ENCODE measurements at regions not wholly inside any gene's neighbourhood (a gene's known extent, or its start where the extent isn't known, plus 50 kb on each side); places are given as distances from the start of the nearest gene placed in this dataset.

DNA sequence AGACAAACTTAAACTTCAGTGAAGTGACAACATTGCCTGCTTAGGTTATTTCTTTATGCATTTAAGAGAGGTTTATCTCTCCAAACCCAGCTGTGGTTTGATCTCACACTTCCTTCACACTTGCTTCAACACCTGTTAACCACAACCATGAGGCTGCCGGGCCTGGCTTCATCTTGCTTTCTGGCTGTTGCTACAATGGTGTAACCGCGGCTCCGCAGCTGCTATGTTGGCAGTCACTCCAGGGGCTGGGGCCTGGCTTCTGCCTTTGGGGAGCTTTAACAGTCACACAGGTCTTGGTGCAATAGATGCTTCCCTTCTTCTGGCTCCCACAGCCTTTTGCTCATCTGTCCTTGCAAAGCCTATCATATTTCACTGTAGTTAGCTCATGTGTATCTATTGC lies 72.9 kb upstream of the MNS1 start:
- H3K4me3 ChIP-seq (replicated peaks in 1 of 4; ENCODE audit: control extremely low read depth in 1 of 4, insufficient read depth in 1 of 4, low read depth in 3 of 4, low read length in 4 of 4), result no peak overlapping the region
- no peaks in the 10 kb centered on the region for H3K36me3 ChIP-seq (ENCODE audit: control insufficient read depth, insufficient read depth, low read length)
- DNase-seq (ENCODE audit: low read depth in 2 of 2), result peak in 1 of 2 donors; percentile 6
- no peak overlapping the region for H3K27ac ChIP-seq (ENCODE audit: insufficient read depth, low read length)
- H3K4me2 ChIP-seq (ENCODE audit: extremely low read depth, insufficient read depth, low read length), result no peak overlapping the region
- H4K20me1 ChIP-seq (ENCODE audit: control insufficient read depth, extremely low read depth, insufficient read depth, low read length), result no peaks in the 10 kb centered on the region
- H3K27me3 ChIP-seq (ENCODE audit: control insufficient read depth, insufficient read depth, low read length), result peaks cover 2% of the 10 kb centered on the region
- H3K79me2 ChIP-seq (ENCODE audit: control insufficient read depth, insufficient read depth, low read length), result no peaks in the 10 kb centered on the region
- no peaks in the 10 kb centered on the region for H3K4me1 ChIP-seq (ENCODE audit: control insufficient read depth, extremely low read depth, insufficient read depth, low read length)
- TF ChIP-seq CTCF (conservative IDR thresholded peaks at IDR 0.05 in 1 of 2, IDR thresholded peaks at IDR 0.05 in 1 of 2; ENCODE audit: low read depth in 1 of 2, low read length in 2 of 2), result no peak
- no peak for TF ChIP-seq EZH2 (IDR thresholded peaks at IDR 0.05; ENCODE audit: low read length, missing control alignments)
- no peak overlapping the region for H3K9ac ChIP-seq (ENCODE audit: insufficient read depth, low read length)
- H3K9me3 ChIP-seq (ENCODE audit: control insufficient read depth, insufficient read depth, low read depth, low read length), result no peaks in the 10 kb centered on the region
- H2AFZ ChIP-seq (ENCODE audit: low read length), result no peak overlapping the region

DNA sequence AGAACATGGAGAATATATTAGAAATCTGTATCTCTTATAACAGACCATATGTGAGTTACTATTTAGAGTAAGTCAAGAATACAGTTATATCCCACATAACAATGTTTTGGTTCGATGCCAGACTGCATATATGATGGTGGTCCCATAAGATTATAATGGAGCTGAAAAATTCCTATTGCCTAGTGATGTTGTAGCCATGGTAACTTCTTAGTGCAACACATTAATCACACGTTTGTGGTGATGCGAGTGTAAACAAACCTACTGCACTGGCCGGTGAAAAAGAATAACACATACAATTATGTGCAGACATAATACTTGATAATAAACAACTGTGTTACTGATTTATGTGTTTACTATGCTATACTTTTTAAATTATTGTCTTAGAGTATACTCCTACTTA lies 69.8 kb upstream of the MNS1 start:
- DNase-seq (ENCODE audit: low read depth in 2 of 2), result no peak
- no peak overlapping the region for H3K9ac ChIP-seq (ENCODE audit: insufficient read depth, low read length)
- H3K9me3 ChIP-seq (ENCODE audit: control insufficient read depth, insufficient read depth, low read depth, low read length), result no peaks in the 10 kb centered on the region
- no peak for TF ChIP-seq CTCF (conservative IDR thresholded peaks at IDR 0.05 in 1 of 2, IDR thresholded peaks at IDR 0.05 in 1 of 2; ENCODE audit: low read depth in 1 of 2, low read length in 2 of 2)
- no peak for TF ChIP-seq EZH2 (IDR thresholded peaks at IDR 0.05; ENCODE audit: low read length, missing control alignments)
- H3K36me3 ChIP-seq (ENCODE audit: control insufficient read depth, insufficient read depth, low read length), result no peaks in the 10 kb centered on the region
- H3K79me2 ChIP-seq (ENCODE audit: control insufficient read depth, insufficient read depth, low read length), result no peaks in the 10 kb centered on the region
- H2AFZ ChIP-seq (ENCODE audit: low read length), result no peak overlapping the region
- H3K4me2 ChIP-seq (ENCODE audit: extremely low read depth, insufficient read depth, low read length), result no peak overlapping the region
- H4K20me1 ChIP-seq (ENCODE audit: control insufficient read depth, extremely low read depth, insufficient read depth, low read length), result no peaks in the 10 kb centered on the region
- no peak overlapping the region for H3K27ac ChIP-seq (ENCODE audit: insufficient read depth, low read length)
- H3K4me3 ChIP-seq (replicated peaks in 1 of 4; ENCODE audit: control extremely low read depth in 1 of 4, insufficient read depth in 1 of 4, low read depth in 3 of 4, low read length in 4 of 4), result no peak overlapping the region
- peaks cover 2% of the 10 kb centered on the region for H3K27me3 ChIP-seq (ENCODE audit: control insufficient read depth, insufficient read depth, low read length)
- H3K4me1 ChIP-seq (ENCODE audit: control insufficient read depth, extremely low read depth, insufficient read depth, low read length), result no peaks in the 10 kb centered on the region

- Histone ChIP-seq H3K27me3 (ENCODE audit: control insufficient read depth, insufficient read depth, low read length) (peaks cover 2% of the 10 kb centered on the region), H3K4me3 (replicated peaks in 1 of 4; ENCODE audit: control extremely low read depth in 1 of 4, insufficient read depth in 1 of 4, low read depth in 3 of 4, low read length in 4 of 4) (no peak overlapping the region), H3K9me3 (ENCODE audit: control insufficient read depth, insufficient read depth, low read depth, low read length) (no peaks in the 10 kb centered on the region), H4K20me1 (ENCODE audit: control insufficient read depth, extremely low read depth, insufficient read depth, low read length) (no peaks in the 10 kb centered on the region), H2AFZ (ENCODE audit: low read length) (no peak overlapping the region), H3K4me2 (ENCODE audit: extremely low read depth, insufficient read depth, low read length) (no peak overlapping the region), H3K27ac (ENCODE audit: insufficient read depth, low read length) (no peak overlapping the region), H3K79me2 (ENCODE audit: control insufficient read depth, insufficient read depth, low read length) (no peaks in the 10 kb centered on the region), H3K36me3 (ENCODE audit: control insufficient read depth, insufficient read depth, low read length) (no peaks in the 10 kb centered on the region), H3K4me1 (ENCODE audit: control insufficient read depth, extremely low read depth, insufficient read depth, low read length) (no peaks in the 10 kb centered on the region), H3K9ac (ENCODE audit: insufficient read depth, low read length) (no peak overlapping the region)
- TF ChIP-seq EZH2 (IDR thresholded peaks at IDR 0.05; ENCODE audit: low read length, missing control alignments) (no peak), CTCF (conservative IDR thresholded peaks at IDR 0.05 in 1 of 2, IDR thresholded peaks at IDR 0.05 in 1 of 2; ENCODE audit: low read depth in 1 of 2, low read length in 2 of 2) (no peak)
- DNase-seq (ENCODE audit: low read depth in 2 of 2), result no peak
Observed at GRCh38 chr15:56533731-56534403, 68.9 kb upstream of the MNS1 start.
